SK-N-SH treated with all-trans-retinoic acid at 6 μM for 48 hours (cell line): ENCODE measurements at regions not wholly inside any gene's neighbourhood (a gene's known extent, or its start where the extent isn't known, plus 50 kb on each side); places are given as distances from the start of the nearest gene placed in this dataset.

Source experiments
- ATAC-seq: fragments of 200-7000 bp; cut with Tn5 transposase; 3 replicates; pipeline ENCODE4 v1.9.1; 2020; ENCODE audit warnings: mild to moderate bottlenecking, moderate library complexity
- ARNTL ChIP-seq: fragments of 450-650 bp; formaldehyde crosslinking; IDR thresholded peaks from 2 replicates; pipeline ENCODE4 v1.5.0; 2020; ENCODE audit warnings: low read depth, mild to moderate bottlenecking, moderate library complexity, borderline replicate concordance
- BACH2 ChIP-seq: fragments of 250-450 bp; sonication (Bioruptor Pico); IDR thresholded peaks from 2 replicates; pipeline ENCODE4 v1.9.0; 2021; ENCODE audit warnings: mild to moderate bottlenecking, borderline replicate concordance
- CREB5 ChIP-seq: fragments of 250-450 bp; sonication (Bioruptor Pico); IDR thresholded peaks from 2 replicates; pipeline ENCODE4 v1.5.1; 2020; ENCODE audit warnings: low read depth, mild to moderate bottlenecking, moderate library complexity
- CSDC2 ChIP-seq: fragments of 250-450 bp; sonication (Bioruptor Pico); IDR thresholded peaks from 2 replicates; pipeline ENCODE4 v1.5.0; 2020; ENCODE audit warnings: mild to moderate bottlenecking, moderate library complexity
- CSRNP3 ChIP-seq: fragments of 250-450 bp; sonication (Bioruptor Pico); IDR thresholded peaks from 2 replicates; pipeline ENCODE4 v1.5.1; 2021; ENCODE audit warnings: mild to moderate bottlenecking, moderate library complexity
- ESRRG ChIP-seq: fragments of 250-450 bp; sonication (Bioruptor Pico); IDR thresholded peaks from 2 replicates; pipeline ENCODE4 v1.6.1; 2021; ENCODE audit warnings: mild to moderate bottlenecking
- GLIS3 ChIP-seq: fragments of 250-450 bp; sonication (Bioruptor Pico); IDR thresholded peaks from 2 replicates; pipeline ENCODE4 v1.5.0; 2020; ENCODE audit warnings: mild to moderate bottlenecking, moderate library complexity
- ISL1 ChIP-seq: fragments of 250-450 bp; sonication (Bioruptor Pico); IDR thresholded peaks from 2 replicates; pipeline ENCODE4 v2.1.2; 2022; ENCODE audit warnings: mild to moderate bottlenecking, moderate library complexity
- PATZ1 ChIP-seq: fragments of 250-450 bp; sonication (Bioruptor Pico); IDR thresholded peaks from 2 replicates; pipeline ENCODE4 v1.8.0; 2020; ENCODE audit warnings: mild to moderate bottlenecking, moderate library complexity, borderline replicate concordance
- POU6F1 ChIP-seq: fragments of 250-450 bp; sonication (Bioruptor Pico); IDR thresholded peaks from 2 replicates; pipeline ENCODE4 v1.8.0; 2021; ENCODE audit warnings: low read depth, mild to moderate bottlenecking, moderate library complexity, borderline replicate concordance
- PPARA ChIP-seq: fragments of 250-450 bp; sonication (Bioruptor Pico); IDR thresholded peaks from 2 replicates; pipeline ENCODE4 v1.5.0; 2020; ENCODE audit warnings: mild to moderate bottlenecking, borderline replicate concordance
- RARB ChIP-seq: fragments of 250-450 bp; sonication (Bioruptor Pico); IDR thresholded peaks from 2 replicates; pipeline ENCODE4 v1.8.0; 2021; ENCODE audit warnings: mild to moderate bottlenecking, moderate library complexity
- SNAI2 ChIP-seq: fragments of 250-450 bp; sonication (Bioruptor Pico); IDR thresholded peaks from 2 replicates; pipeline ENCODE4 v1.5.0; 2020; ENCODE audit warnings: mild to moderate bottlenecking, moderate library complexity
- TCF4 ChIP-seq: fragments of 250-450 bp; sonication (Bioruptor Pico); IDR thresholded peaks from 2 replicates; pipeline ENCODE4 v1.8.0; 2021; ENCODE audit warnings: mild to moderate bottlenecking, moderate library complexity, borderline replicate concordance
- TOX ChIP-seq: fragments of 250-450 bp; sonication (Bioruptor Pico); IDR thresholded peaks from 2 replicates; pipeline ENCODE4 v1.8.0; 2021; ENCODE audit warnings: mild to moderate bottlenecking, moderate library complexity, borderline replicate concordance
- TSHZ2 ChIP-seq: fragments of 250-450 bp; sonication (Bioruptor Pico); IDR thresholded peaks from 2 replicates; pipeline ENCODE4 v1.5.0; 2020; ENCODE audit warnings: mild to moderate bottlenecking, moderate library complexity
- ZFP3 ChIP-seq: fragments of 250-450 bp; sonication (Bioruptor Pico); IDR thresholded peaks from 2 replicates; pipeline ENCODE4 v1.5.0; 2020; ENCODE audit warnings: mild to moderate bottlenecking, moderate library complexity
- ZFP30 ChIP-seq: fragments of 450-650 bp; formaldehyde crosslinking; IDR thresholded peaks from 2 replicates; pipeline ENCODE4 v1.5.0; 2022; ENCODE audit warnings: mild to moderate bottlenecking, moderate library complexity
- ZNF565 ChIP-seq: fragments of 450-650 bp; formaldehyde crosslinking; conservative IDR thresholded peaks from 2 replicates; pipeline ENCODE4 v1.5.0; 2020; ENCODE audit warnings: low read depth, mild to moderate bottlenecking, moderate library complexity
- ZNF70 ChIP-seq: fragments of 450-650 bp; formaldehyde crosslinking; IDR thresholded peaks from 2 replicates; pipeline ENCODE4 v1.5.0; 2020; ENCODE audit warnings: mild to moderate bottlenecking, moderate library complexity
- ZNF8 ChIP-seq: fragments of 450-650 bp; formaldehyde crosslinking; IDR thresholded peaks from 2 replicates; pipeline ENCODE4 v1.5.0; 2020; ENCODE audit warnings: mild to moderate bottlenecking, moderate library complexity

- ATAC-seq = no peak
- TF ChIP-seq ZFP30 (no peak), ZFP3 (CRISPR knock-in tag) (no peak), TSHZ2 (no peak), PPARA (CRISPR knock-in tag) (no peak), ISL1 (no peak), TOX (no peak), ZNF70 (CRISPR knock-in tag) (no peak), BACH2 (CRISPR knock-in tag) (no peak), CSRNP3 (CRISPR knock-in tag) (no peak), ESRRG (CRISPR knock-in tag) (no peak), ARNTL (CRISPR knock-in tag) (no peak), GLIS3 (CRISPR knock-in tag) (no peak), PATZ1 (CRISPR knock-in tag) (no peak), CSDC2 (CRISPR knock-in tag) (no peak), RARB (CRISPR knock-in tag) (no peak), SNAI2 (CRISPR knock-in tag) (no peak), TCF4 (CRISPR knock-in tag) (no peak), ZNF8 (CRISPR knock-in tag) (no peak)
These were observed 143.1 kb upstream of the GJE1 start for GRCh38 chr6:141989706-141989959.

GRCh38 chr6:141988954-141989705 is 143.6 kb upstream of the GJE1 start:
- no peak for TF ChIP-seq GLIS3 (CRISPR knock-in tag)
- no peak for TF ChIP-seq SNAI2 (CRISPR knock-in tag)
- no peak for TF ChIP-seq RARB (CRISPR knock-in tag)
- TF ChIP-seq ESRRG (CRISPR knock-in tag) = no peak
- no peak for TF ChIP-seq ZFP3 (CRISPR knock-in tag)
- no peak for TF ChIP-seq ZNF8 (CRISPR knock-in tag)
- no peak for TF ChIP-seq POU6F1 (CRISPR knock-in tag)
- no peak for TF ChIP-seq TSHZ2
- TF ChIP-seq CSDC2 (CRISPR knock-in tag) = no peak
- TF ChIP-seq ZNF565 = no peak
- TF ChIP-seq ZFP30 = no peak
- TF ChIP-seq ZNF70 (CRISPR knock-in tag) = no peak
- TF ChIP-seq CREB5 (CRISPR knock-in tag) = no peak
- TF ChIP-seq CSRNP3 (CRISPR knock-in tag) = no peak
- peak; percentile 85 for ATAC-seq
